ENCODE measurements at regions not wholly inside any gene's neighbourhood (a gene's known extent, or its start where the extent isn't known, plus 50 kb on each side); places are given as distances from the start of the nearest gene placed in this dataset.

DNA sequence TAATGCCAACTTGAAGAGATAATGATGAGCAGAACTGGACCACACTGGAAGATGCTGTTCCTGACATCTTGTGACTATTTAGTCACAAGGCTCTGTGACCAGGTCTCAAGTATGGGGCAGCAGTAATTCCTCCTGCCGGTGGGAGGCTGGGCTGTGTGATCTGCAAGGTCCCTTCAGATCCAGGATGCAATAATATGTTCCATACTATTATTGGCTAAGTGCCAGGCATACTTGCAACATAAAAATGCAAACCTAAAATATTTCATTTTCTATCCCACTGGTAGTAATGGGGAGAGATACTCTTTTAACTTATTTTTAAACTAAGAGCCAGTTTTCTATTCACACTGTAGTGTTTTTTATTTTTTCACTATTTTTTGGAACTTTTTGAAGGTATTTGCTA is 171.5 kb downstream of the CYP26A1 start:
- TF ChIP-seq, protein P1, sequence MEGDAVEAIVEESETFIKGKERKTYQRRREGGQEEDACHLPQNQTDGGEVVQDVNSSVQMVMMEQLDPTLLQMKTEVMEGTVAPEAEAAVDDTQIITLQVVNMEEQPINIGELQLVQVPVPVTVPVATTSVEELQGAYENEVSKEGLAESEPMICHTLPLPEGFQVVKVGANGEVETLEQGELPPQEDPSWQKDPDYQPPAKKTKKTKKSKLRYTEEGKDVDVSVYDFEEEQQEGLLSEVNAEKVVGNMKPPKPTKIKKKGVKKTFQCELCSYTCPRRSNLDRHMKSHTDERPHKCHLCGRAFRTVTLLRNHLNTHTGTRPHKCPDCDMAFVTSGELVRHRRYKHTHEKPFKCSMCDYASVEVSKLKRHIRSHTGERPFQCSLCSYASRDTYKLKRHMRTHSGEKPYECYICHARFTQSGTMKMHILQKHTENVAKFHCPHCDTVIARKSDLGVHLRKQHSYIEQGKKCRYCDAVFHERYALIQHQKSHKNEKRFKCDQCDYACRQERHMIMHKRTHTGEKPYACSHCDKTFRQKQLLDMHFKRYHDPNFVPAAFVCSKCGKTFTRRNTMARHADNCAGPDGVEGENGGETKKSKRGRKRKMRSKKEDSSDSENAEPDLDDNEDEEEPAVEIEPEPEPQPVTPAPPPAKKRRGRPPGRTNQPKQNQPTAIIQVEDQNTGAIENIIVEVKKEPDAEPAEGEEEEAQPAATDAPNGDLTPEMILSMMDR (conservative IDR thresholded peaks at IDR 0.05 in 1 of 2, IDR thresholded peaks at IDR 0.05 in 1 of 2; ENCODE audit: low read depth in 1 of 2, low read length in 2 of 2) = no peak
- TF ChIP-seq EZH2 (IDR thresholded peaks at IDR 0.05; ENCODE audit: low read length, missing control alignments) = no peak
